ENCODE measurements at regions not wholly inside any gene's neighbourhood (a gene's known extent, or its start where the extent isn't known, plus 50 kb on each side); places are given as distances from the start of the nearest gene placed in this dataset.

DNA sequence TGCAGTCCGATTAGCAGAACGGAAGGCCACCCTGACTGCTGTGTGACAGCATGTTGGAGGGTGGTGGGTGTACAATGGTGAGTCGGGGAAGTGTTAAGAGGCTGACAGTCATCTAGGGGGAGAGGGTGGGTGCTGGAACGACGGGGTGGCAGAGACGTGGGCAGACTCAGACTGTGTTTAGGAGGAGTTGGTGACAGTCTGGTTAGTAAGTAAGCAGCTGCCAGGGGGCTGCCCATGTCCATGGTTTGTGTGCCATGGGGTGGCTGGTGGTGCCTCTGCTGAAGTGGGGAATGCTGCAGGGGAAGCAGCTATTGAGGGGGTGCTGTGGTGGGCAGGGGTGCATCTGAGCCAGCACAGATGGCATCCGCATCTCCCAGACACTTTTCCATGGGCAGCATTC is 51.3 kb upstream of the BOD1 start:
- DNase-seq (no peak), ATAC-seq (replicated peaks in 1 of 2) (no peak)
- no peaks in the 10 kb centered on the region for H3K27me3 Mint-ChIP-seq (ENCODE audit: low read depth)
- H3K9me3 Mint-ChIP-seq, result no peaks in the 10 kb centered on the region
- no peak overlapping the region for H3K27ac Mint-ChIP-seq
- H3K4me3 Mint-ChIP-seq, result no peak overlapping the region
- no peaks in the 10 kb centered on the region for H3K36me3 Mint-ChIP-seq (ENCODE audit: insufficient read depth in 2 of 2)
- H3K4me1 Mint-ChIP-seq (ENCODE audit: low read depth), result no peaks in the 10 kb centered on the region

- ATAC-seq (replicated peaks in 1 of 2), result no peak
- Mint-ChIP-seq H3K9me3 (no peaks in the 10 kb centered on the region), H3K36me3 (ENCODE audit: insufficient read depth in 2 of 2) (no peaks in the 10 kb centered on the region), H3K4me1 (ENCODE audit: low read depth) (no peaks in the 10 kb centered on the region), H3K27ac (no peak overlapping the region), H3K27me3 (ENCODE audit: low read depth) (no peaks in the 10 kb centered on the region), H3K4me3 (no peak overlapping the region)
- DNase-seq, result no peak
Observed at GRCh38 chr5:173668245-173668800, 51.9 kb upstream of the BOD1 start.

- Mint-ChIP-seq H3K27ac (no peak overlapping the region), H3K27me3 (ENCODE audit: low read depth) (no peaks in the 10 kb centered on the region), H3K4me1 (ENCODE audit: low read depth) (no peaks in the 10 kb centered on the region), H3K36me3 (ENCODE audit: insufficient read depth in 2 of 2) (no peaks in the 10 kb centered on the region), H3K4me3 (no peak overlapping the region), H3K9me3 (no peaks in the 10 kb centered on the region)
- ATAC-seq (replicated peaks in 1 of 2) (no peak), DNase-seq (no peak)
Observed at GRCh38 chr5:173668910-173669309, 52.5 kb upstream of the BOD1 start.

DNA sequence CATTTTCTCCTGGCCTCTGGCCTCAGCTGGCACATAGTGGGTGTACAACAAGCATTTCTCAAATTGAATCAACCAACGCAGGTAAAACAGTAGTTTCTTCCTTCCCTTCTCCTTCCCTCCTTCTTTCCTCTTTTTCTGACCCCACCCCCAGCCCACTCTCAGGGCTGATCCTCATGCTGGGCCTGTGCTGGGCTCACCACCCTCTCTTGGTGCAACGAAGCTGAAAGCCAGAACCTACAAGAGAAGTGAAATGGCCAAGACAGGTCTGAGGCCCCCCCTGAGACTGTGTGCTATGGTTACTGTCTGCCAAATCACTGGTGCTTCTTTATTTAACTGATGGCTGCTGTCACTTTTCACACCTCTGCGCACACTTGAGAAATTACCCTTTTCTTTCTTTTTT is 53.0 kb upstream of the BOD1 start:
- Mint-ChIP-seq H3K27me3 (ENCODE audit: low read depth) (no peaks in the 10 kb centered on the region), H3K36me3 (ENCODE audit: insufficient read depth in 2 of 2) (peaks cover 0 to 2% of the 10 kb centered on the region in 2 donors), H3K4me1 (ENCODE audit: low read depth) (no peaks in the 10 kb centered on the region), H3K27ac (no peak overlapping the region), H3K4me3 (no peak overlapping the region), H3K9me3 (no peaks in the 10 kb centered on the region)
- DNase-seq (no peak), ATAC-seq (replicated peaks in 1 of 2) (no peak)

- Mint-ChIP-seq H3K9me3 (no peaks in the 10 kb centered on the region), H3K27ac (no peak overlapping the region), H3K36me3 (ENCODE audit: insufficient read depth in 2 of 2) (peaks cover 0 to 2% of the 10 kb centered on the region in 2 donors), H3K4me3 (no peak overlapping the region), H3K4me1 (ENCODE audit: low read depth) (no peaks in the 10 kb centered on the region), H3K27me3 (ENCODE audit: low read depth) (no peaks in the 10 kb centered on the region)
- DNase-seq (no peak), ATAC-seq (replicated peaks in 1 of 2) (no peak)
Observed at GRCh38 chr5:173670130-173670651, 53.7 kb upstream of the BOD1 start.

- no peak for ATAC-seq (replicated peaks in 1 of 2)
- no peaks in the 10 kb centered on the region for H3K9me3 Mint-ChIP-seq
- no peak overlapping the region for H3K4me3 Mint-ChIP-seq
- H3K27ac Mint-ChIP-seq, result no peak overlapping the region
- no peaks in the 10 kb centered on the region for H3K27me3 Mint-ChIP-seq (ENCODE audit: low read depth)
- DNase-seq, result no peak
- H3K4me1 Mint-ChIP-seq (ENCODE audit: low read depth), result no peaks in the 10 kb centered on the region
- H3K36me3 Mint-ChIP-seq (ENCODE audit: insufficient read depth in 2 of 2), result peaks cover 0 to 2% of the 10 kb centered on the region in 2 donors
Observed at GRCh38 chr5:173670791-173671120, 54.3 kb upstream of the BOD1 start.

DNA sequence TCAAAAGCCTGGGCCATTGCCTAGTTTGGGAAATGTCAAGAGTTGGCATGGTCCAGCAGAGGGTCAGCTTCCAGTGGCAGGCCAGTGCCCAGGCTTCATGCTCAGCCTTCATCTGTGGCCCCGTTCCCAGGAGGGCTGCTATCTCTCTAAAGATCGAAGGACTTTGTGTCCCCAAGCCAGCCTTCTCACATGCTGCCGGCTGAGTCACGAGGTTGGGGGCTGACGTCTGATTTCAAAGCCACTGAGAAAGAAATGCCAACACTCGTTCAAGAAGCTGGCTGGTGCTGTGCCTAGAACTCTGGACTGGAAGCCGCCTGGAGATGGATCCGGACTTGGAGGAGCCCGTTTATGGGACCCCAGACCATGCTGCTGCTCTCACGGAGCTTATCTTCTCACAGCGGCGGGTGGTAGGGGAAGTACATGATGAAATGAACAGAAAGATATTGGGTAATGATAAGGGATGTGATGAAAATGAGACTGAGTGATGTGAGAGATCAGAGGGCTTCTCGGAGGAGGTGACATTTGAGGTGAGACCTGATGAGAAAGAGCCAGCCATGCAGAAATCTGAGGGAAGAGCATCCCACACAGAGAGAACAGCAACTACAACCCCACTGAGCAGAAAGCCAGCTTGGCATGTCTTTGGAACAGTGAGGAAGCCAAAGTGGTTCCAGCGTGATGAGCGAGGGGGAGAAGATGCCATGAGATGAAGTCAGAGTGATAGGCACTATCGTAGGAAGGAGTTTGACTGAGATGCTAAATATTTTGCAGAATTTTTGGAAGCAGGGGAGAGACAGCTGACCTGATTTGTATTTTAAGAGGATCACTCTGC is 54.9 kb upstream of the BOD1 start:
- Mint-ChIP-seq H3K27ac (no peak overlapping the region), H3K9me3 (no peaks in the 10 kb centered on the region), H3K4me3 (no peak overlapping the region), H3K27me3 (ENCODE audit: low read depth) (no peaks in the 10 kb centered on the region), H3K4me1 (ENCODE audit: low read depth) (no peaks in the 10 kb centered on the region), H3K36me3 (ENCODE audit: insufficient read depth in 2 of 2) (peaks cover 0 to 2% of the 10 kb centered on the region in 2 donors)
- ATAC-seq (replicated peaks in 1 of 2) (no peak), DNase-seq (no peak)

DNA sequence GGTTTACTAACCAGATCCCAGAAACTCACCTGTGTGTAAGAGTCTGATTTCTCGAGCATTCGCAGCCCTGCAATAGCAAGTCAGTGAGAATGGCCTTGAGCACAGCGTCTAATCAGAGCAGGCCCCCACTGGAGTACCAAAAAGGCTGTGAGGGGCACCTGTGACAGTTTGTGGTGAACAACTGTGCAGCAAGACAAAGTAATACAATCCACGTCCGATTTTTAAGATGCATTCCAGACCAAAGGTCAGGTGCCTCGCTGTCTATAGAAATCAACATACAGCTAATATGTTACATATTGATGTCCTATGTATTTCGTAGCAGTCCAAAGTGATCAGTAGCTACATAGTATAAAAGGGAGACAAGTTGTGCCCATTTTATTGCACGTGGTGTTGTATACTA is 55.7 kb upstream of the BOD1 start:
- Mint-ChIP-seq H3K27me3 (ENCODE audit: low read depth) (no peaks in the 10 kb centered on the region), H3K27ac (no peak overlapping the region), H3K9me3 (no peaks in the 10 kb centered on the region), H3K36me3 (ENCODE audit: insufficient read depth in 2 of 2) (peaks cover 0 to 2% of the 10 kb centered on the region in 2 donors), H3K4me3 (no peak overlapping the region), H3K4me1 (ENCODE audit: low read depth) (no peaks in the 10 kb centered on the region)
- ATAC-seq (replicated peaks in 1 of 2) (no peak), DNase-seq (no peak)

GRCh38 chr5:173672891-173673290 is 56.4 kb upstream of the BOD1 start:
- Mint-ChIP-seq H3K4me1 (ENCODE audit: low read depth) (no peaks in the 10 kb centered on the region), H3K4me3 (no peak overlapping the region), H3K36me3 (ENCODE audit: insufficient read depth in 2 of 2) (peaks cover 0 to 2% of the 10 kb centered on the region in 2 donors), H3K9me3 (no peaks in the 10 kb centered on the region), H3K27ac (no peak overlapping the region), H3K27me3 (ENCODE audit: low read depth) (no peaks in the 10 kb centered on the region)
- no peak for DNase-seq
- no peak for ATAC-seq (replicated peaks in 1 of 2)

DNA sequence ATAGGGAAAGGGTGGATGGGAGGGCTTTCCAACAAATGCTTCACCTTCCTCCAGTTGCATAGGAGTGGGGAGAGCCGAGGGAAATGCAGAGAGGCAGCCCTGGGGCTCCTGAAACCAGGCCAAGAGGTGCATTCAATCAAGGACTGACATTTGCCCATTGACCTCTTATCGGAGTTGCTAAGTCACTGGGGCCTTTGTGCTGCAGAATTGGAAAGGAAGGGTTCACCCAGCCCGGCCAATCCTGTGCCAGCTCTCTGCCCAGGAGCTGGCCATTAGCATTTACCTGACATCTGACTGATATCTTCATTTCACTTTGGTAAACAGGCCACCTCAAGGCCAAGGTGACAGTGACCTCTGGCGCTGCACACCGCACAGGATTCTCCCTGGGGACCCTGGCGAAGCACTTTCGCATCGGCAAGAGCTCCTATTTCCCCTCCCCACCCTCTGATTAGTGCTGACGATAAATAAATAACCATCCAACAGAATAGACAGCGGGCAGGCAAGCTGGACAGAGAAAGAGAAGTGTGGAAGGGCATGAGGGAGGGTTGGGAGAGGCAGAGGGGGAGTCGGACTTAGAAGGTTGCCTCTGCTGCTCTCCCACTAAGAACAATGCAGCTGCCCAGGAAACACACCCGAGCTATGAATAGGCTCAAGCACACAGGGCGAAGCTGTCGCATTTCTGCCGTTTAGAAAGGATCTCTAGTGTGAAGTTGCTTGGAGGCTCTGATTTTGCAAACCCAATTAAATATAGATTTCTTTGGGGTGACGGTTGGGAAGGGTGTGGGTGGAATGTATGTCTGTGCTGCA is 57.0 kb upstream of the BOD1 start:
- H3K27ac Mint-ChIP-seq, result no peak overlapping the region
- H3K4me1 Mint-ChIP-seq (ENCODE audit: low read depth), result no peaks in the 10 kb centered on the region
- H3K4me3 Mint-ChIP-seq, result no peak overlapping the region
- DNase-seq (no peak), ATAC-seq (replicated peaks in 1 of 2) (no peak)
- no peaks in the 10 kb centered on the region for H3K27me3 Mint-ChIP-seq (ENCODE audit: low read depth)
- peaks cover 0 to 2% of the 10 kb centered on the region in 2 donors for H3K36me3 Mint-ChIP-seq (ENCODE audit: insufficient read depth in 2 of 2)
- H3K9me3 Mint-ChIP-seq, result no peaks in the 10 kb centered on the region

DNA sequence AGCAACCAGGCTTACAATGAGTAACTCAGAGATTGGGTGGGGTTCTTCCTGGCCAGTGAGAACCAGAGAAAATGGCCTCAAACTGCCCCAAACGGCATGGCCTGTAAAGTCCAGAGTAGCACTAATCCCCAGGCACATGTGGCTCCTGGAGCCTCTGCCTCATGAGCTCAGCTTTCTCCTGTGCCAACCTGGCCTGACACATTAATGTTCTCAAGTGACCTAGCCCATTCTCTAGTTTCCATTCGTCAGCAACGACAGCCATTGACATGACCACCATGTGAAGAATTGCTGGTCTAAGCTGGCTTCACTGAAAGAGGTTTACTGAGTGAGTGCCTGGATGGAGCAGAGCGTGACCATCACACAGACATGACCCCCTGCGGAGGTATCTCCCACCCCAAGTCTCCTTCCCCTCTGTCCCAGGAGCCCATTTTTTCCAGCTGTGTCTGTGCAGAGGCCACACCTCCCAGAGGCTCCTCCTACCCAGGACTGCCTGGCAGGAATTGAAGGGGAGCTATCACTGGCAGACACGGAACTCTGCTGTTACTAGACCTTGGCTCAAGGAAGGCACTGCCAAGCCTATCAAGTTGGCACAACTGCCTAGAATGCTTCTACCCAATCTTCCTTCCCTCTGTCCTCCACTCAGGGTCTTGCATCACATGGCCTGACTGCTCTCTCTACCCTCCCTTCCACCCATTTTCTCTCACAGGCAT is 59.0 kb upstream of the BOD1 start:
- ATAC-seq (replicated peaks in 1 of 2) (no peak), DNase-seq (no peak)
- Mint-ChIP-seq H3K4me3 (no peak overlapping the region), H3K27ac (no peak overlapping the region), H3K4me1 (ENCODE audit: low read depth) (no peaks in the 10 kb centered on the region), H3K27me3 (ENCODE audit: low read depth) (peaks cover 5% of the 10 kb centered on the region), H3K9me3 (peaks cover 0 to 6% of the 10 kb centered on the region in 2 donors), H3K36me3 (ENCODE audit: insufficient read depth in 2 of 2) (peaks cover 0 to 5% of the 10 kb centered on the region in 2 donors)

DNA sequence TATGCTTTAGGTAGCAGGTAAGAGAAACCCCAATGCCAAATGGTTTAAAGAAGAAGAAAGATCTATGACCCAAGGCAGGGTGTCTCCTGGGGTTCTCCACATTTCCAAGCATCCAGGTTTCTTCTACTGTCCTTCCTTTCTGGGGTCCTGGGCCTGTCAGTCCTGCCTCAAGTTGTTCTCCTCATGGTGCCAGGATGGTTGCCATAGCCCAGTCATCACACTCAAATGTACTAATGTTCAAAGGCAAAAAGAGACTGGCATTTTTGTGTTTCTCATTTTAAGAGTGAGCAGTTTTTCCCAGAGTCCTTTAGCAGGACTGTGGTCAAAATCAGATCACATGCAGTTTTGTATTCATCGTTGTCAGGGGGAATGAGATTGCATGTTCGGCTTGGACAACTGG is 59.9 kb upstream of the BOD1 start:
- Mint-ChIP-seq H3K9me3 (peaks cover 0 to 6% of the 10 kb centered on the region in 2 donors), H3K4me1 (ENCODE audit: low read depth) (no peaks in the 10 kb centered on the region), H3K36me3 (ENCODE audit: insufficient read depth in 2 of 2) (peaks cover 0 to 5% of the 10 kb centered on the region in 2 donors), H3K27me3 (ENCODE audit: low read depth) (peaks cover 5% of the 10 kb centered on the region), H3K27ac (no peak overlapping the region), H3K4me3 (no peak overlapping the region)
- ATAC-seq (replicated peaks in 1 of 2) (no peak), DNase-seq (no peak)

Data from activated T-cell treated with anti-CD3 and anti-CD28 coated beads, Interleukin-2, amount 50 U/mL, for 72 hours (primary cell).